K562 (cell line): ENCODE measurements at regions not wholly inside any gene's neighbourhood (a gene's known extent, or its start where the extent isn't known, plus 50 kb on each side); places are given as distances from the start of the nearest gene placed in this dataset.

Experiments used
- ATAC-seq: fragments of 200-7000 bp; cut with Tn5 transposase; 3 replicates; pipeline ENCODE4 v1.9.1; 2020; ENCODE audit warnings: moderate library complexity
- BruUV-seq: library from RNA; stranded (reverse); fragments of 400-500 nt; replicated peaks from 2 replicates; lab custom pipeline; 2021; lab: Mats Ljungman, UMichigan
- CTCF ChIA-PET: fragments of 300-600 bp; formaldehyde crosslinking; extraction: SDS; loops from one replicate; lab custom pipeline; 2021; ENCODE audit warnings: low intra/inter-chr PET ratio; lab: Yijun Ruan, JAX
- POLR2A ChIA-PET: fragments of 300-600, 350-650 bp; sonication (Branson Sonifier 250); formaldehyde crosslinking; extraction: SDS; loops from one replicate; lab custom pipeline; 2021; ENCODE audit warnings: antibody characterized with exemption, inconsistent platforms; lab: Yijun Ruan, JAX
- DNase-seq, 4 experiments: peaks; one replicate each; pipeline versions ENCODE4 v3.0.0 to v3.0.0-alpha.2; 2011 to 2018; ENCODE audit warnings: low spot score in 3 of 4, mixed read lengths in 3 of 4; ENCODE audit errors: extremely low read depth in 1 of 4
- FAIRE-seq: peaks from 2 replicates; lab custom pipeline; 2011; peaks lifted over from hg19 to GRCh38; lab: Jason Lieb, UNC
- H2AFZ ChIP-seq: 2 replicates; pipeline ENCODE4 v1.6.0; 2011; ENCODE audit warnings: low read depth, low read length, control low read depth, inconsistent platforms
- H3K27ac ChIP-seq: fragments of 200-600 bp; 3 replicates; pipeline ENCODE4 v1.8.0; 2011; ENCODE audit warnings: low read depth, mild to moderate bottlenecking, control low read depth, inconsistent platforms, low read length, moderate library complexity, mixed read lengths; ENCODE audit errors: extremely low read depth
- H3K27me3 ChIP-seq, 2 experiments: fragments of 300-600 bp in 1 of 2; 2 replicates in 1 of 2; 3 replicates in 1 of 2; pipeline versions ENCODE4 v1.6.0 to v1.8.0; 2011; ENCODE audit warnings: inconsistent platforms in 2 of 2, low read length in 2 of 2, mild to moderate bottlenecking in 1 of 2, mixed read lengths in 1 of 2, moderate library complexity in 1 of 2; ENCODE audit not compliant: control insufficient read depth in 2 of 2, insufficient read depth in 2 of 2
- H3K36me3 ChIP-seq: fragments of 300-600 bp; 3 replicates; pipeline ENCODE4 v1.8.0; 2011; ENCODE audit warnings: mild to moderate bottlenecking, low read length, inconsistent platforms; ENCODE audit not compliant: control insufficient read depth, insufficient read depth
- H3K4me1 ChIP-seq, 2 experiments: fragments of 200-600 bp in 1 of 2; replicated peaks in 1 of 2; 2 replicates in 1 of 2; 3 replicates in 1 of 2; pipeline versions ENCODE4 v1.5.1 to v1.8.0; 2011; ENCODE audit warnings: inconsistent platforms in 2 of 2, low read length in 2 of 2, mild to moderate bottlenecking in 1 of 2, mixed read lengths in 1 of 2, moderate library complexity in 1 of 2; ENCODE audit not compliant: control insufficient read depth in 2 of 2, insufficient read depth in 2 of 2
- H3K4me2 ChIP-seq: 2 replicates; pipeline ENCODE4 v1.6.1; 2011; ENCODE audit warnings: low read length, control low read depth, inconsistent platforms, mixed read lengths; ENCODE audit not compliant: insufficient read depth
- H3K4me3 ChIP-seq: fragments of 200-600 bp; sonication (generic), shearing (Covaris generic); 2 replicates; pipeline ENCODE4 v1.5.1; 2016; ENCODE audit warnings: control low read depth, inconsistent platforms
- H3K79me2 ChIP-seq: fragments of 200-600 bp; 3 replicates; pipeline ENCODE4 v1.8.0; 2011; ENCODE audit warnings: low read length, inconsistent platforms; ENCODE audit not compliant: control insufficient read depth, insufficient read depth
- H3K9ac ChIP-seq, 2 experiments: 2 replicates each; pipeline versions ENCODE4 v1.6.0 to v1.6.1; 2011; ENCODE audit warnings: low read depth in 2 of 2, low read length in 2 of 2, control low read depth in 1 of 2, inconsistent platforms in 1 of 2, mild to moderate bottlenecking in 1 of 2, mixed read lengths in 1 of 2; ENCODE audit not compliant: insufficient read depth in 1 of 2
- H3K9me1 ChIP-seq: one replicate; pipeline ENCODE4 v1.6.0; 2011; ENCODE audit warnings: inconsistent platforms, mild to moderate bottlenecking, low read length, moderate library complexity; ENCODE audit not compliant: control insufficient read depth, insufficient read depth
- H3K9me3 ChIP-seq: replicated peaks from 2 replicates; pipeline ENCODE4 v1.5.1; 2011; ENCODE audit warnings: low read depth, low read length, inconsistent platforms; ENCODE audit not compliant: control insufficient read depth, insufficient read depth
- H4K20me1 ChIP-seq: replicated peaks from 2 replicates; pipeline ENCODE4 v1.6.1; 2011; ENCODE audit warnings: low read length, inconsistent platforms, mixed read lengths; ENCODE audit not compliant: control insufficient read depth, insufficient read depth
- CCAR2 ChIP-seq: fragments of 200-400 bp; formaldehyde crosslinking; IDR thresholded peaks from 2 replicates; pipeline ENCODE4 v1.6.1; 2017; ENCODE audit warnings: mild to moderate bottlenecking, low read depth, low read length
- ESRRA ChIP-seq: fragments of 450-650 bp; IDR thresholded peaks from 2 replicates; pipeline ENCODE4 v1.6.1; 2014; ENCODE audit warnings: low read depth, mild to moderate bottlenecking, moderate library complexity, borderline replicate concordance
- HDAC2 ChIP-seq: fragments of 450-650 bp; IDR thresholded peaks from 2 replicates; pipeline ENCODE4 v1.6.1; 2016; ENCODE audit warnings: mild to moderate bottlenecking
- HINFP ChIP-seq: fragments of 450-650 bp; conservative IDR thresholded peaks from 2 replicates; pipeline ENCODE4 v1.6.1; 2016; ENCODE audit warnings: missing genetic modification characterization, low read depth, mild to moderate bottlenecking, control low read depth, missing compliant biosample characterization
- PATZ1 ChIP-seq: fragments of 250-450 bp; sonication (Bioruptor Pico); IDR thresholded peaks from 2 replicates; pipeline ENCODE4 v1.5.0; 2020; ENCODE audit warnings: mild to moderate bottlenecking, borderline replicate concordance
- REST ChIP-seq, 2 experiments: fragments of 450-650 bp; formaldehyde crosslinking in 1 of 2; IDR thresholded peaks; 2 replicates each; pipeline versions ENCODE4 v1.4.0 to v1.6.1; 2014 to 2020; ENCODE audit warnings: mild to moderate bottlenecking in 2 of 2, borderline replicate concordance in 1 of 2, low read depth in 1 of 2
- TAF7 ChIP-seq: fragments of 450-650 bp; IDR thresholded peaks from 2 replicates; pipeline ENCODE4 v1.6.1; 2016; ENCODE audit warnings: missing genetic modification characterization, missing compliant biosample characterization
- XRCC5 ChIP-seq: fragments of 200-400 bp; formaldehyde crosslinking; IDR thresholded peaks from 2 replicates; pipeline ENCODE4 v1.6.1; 2017; ENCODE audit warnings: low read depth, mild to moderate bottlenecking, low read length
- ZBTB34 ChIP-seq: fragments of 250-450 bp; sonication (Bioruptor Pico); IDR thresholded peaks from 2 replicates; pipeline ENCODE4 v1.8.0; 2021; ENCODE audit warnings: mild to moderate bottlenecking, moderate library complexity
- WGBS: fragments of 100-300 bp; shearing (Covaris generic); methylation state at CpG from one replicate; pipeline ENCODE4 v1.1.6; 2016; ENCODE audit warnings: low coverage, mixed read lengths; ENCODE audit not compliant: insufficient coverage; ENCODE audit errors: missing lambda C conversion rate; 5-methylcytosine and 5-hydroxymethylcytosine counted together
- in situ Hi-C: fragments of 300-500 bp; cut with MboI; formaldehyde crosslinking; loops from 4 replicates; pipeline ENCODE4 v1.15.0; 2018; ENCODE audit warnings: inconsistent platforms, mixed read lengths
- intact Hi-C: fragments of 100-400 bp; cut with micrococcal nuclease; formaldehyde crosslinking; loops from 2 replicates; pipeline ENCODE4 v1.14.2; 2022

- no peaks in the 10 kb centered on the region for H3K9me1 ChIP-seq
- 0% methylated on average over 1 of the region's 1 CpG for WGBS
- no peaks in the 10 kb centered on the region for H4K20me1 ChIP-seq
- DNase-seq: no peak
- no peaks in the 10 kb centered on the region for H3K36me3 ChIP-seq
- no peak overlapping the region for H3K4me3 ChIP-seq
- no peak overlapping the region for H3K4me2 ChIP-seq
- ChIA-PET CTCF (no interaction called here), POLR2A (no interaction called here)
- H3K27ac ChIP-seq: no peak overlapping the region
- no peak overlapping the region for H3K9ac ChIP-seq
- H3K79me2 ChIP-seq: no peaks in the 10 kb centered on the region
- ATAC-seq: no peak
- in situ Hi-C loops (no loop called here), intact Hi-C loops (no loop called here)
- FAIRE-seq: no peak
- H3K9me3 ChIP-seq: no peaks in the 10 kb centered on the region
- no TSS peak for BruUV-seq
- no peak overlapping the region for H2AFZ ChIP-seq
- no peaks in the 10 kb centered on the region for H3K27me3 ChIP-seq
- H3K4me1 ChIP-seq: no peaks in the 10 kb centered on the region
- TF ChIP-seq HDAC2: no peak
- TF ChIP-seq HINFP: no peak
- TF ChIP-seq CCAR2: no peak
- TF ChIP-seq TAF7 (tag): no peak
- no peak for TF ChIP-seq REST (IDR thresholded peaks at IDR 0.05; ENCODE audit: borderline replicate concordance)
- TF ChIP-seq REST (CRISPR knock-in tag; IDR thresholded peaks at IDR 0.05; ENCODE audit: low read depth): no peak
- no peak for TF ChIP-seq PATZ1 (CRISPR knock-in tag)
- TF ChIP-seq XRCC5: no peak
- no peak for TF ChIP-seq ESRRA
- TF ChIP-seq ZBTB34 (CRISPR knock-in tag): no peak
These were observed 458.3 kb upstream of the SEL1L start for GRCh38 chr14:81991998-81992397.
